Retina (tissue), 1 donor: ENCODE measurements at regions not wholly inside any gene's neighbourhood (a gene's known extent, or its start where the extent isn't known, plus 50 kb on each side); places are given as distances from the start of the nearest gene placed in this dataset.

Experiments used
- DNase-seq: peaks from one replicate; pipeline ENCODE4 v3.0.0-alpha.2; 2016

- DNase-seq, result no peak
These were observed 75.5 kb upstream of the TLR3 start for GRCh38 chr4:185993328-185993973.

GRCh38 chr4:185994750-185995149 is 74.2 kb upstream of the TLR3 start:
- DNase-seq, result no peak

- DNase-seq, result no peak
These were observed 73.3 kb upstream of the TLR3 start for GRCh38 chr4:185995665-185996064.

GRCh38 chr4:185997296-185997695 is 71.7 kb upstream of the TLR3 start:
- no peak for DNase-seq

- no peak for DNase-seq
These were observed 70.2 kb upstream of the TLR3 start for GRCh38 chr4:185998791-185999190.

- DNase-seq, result no peak
These were observed 69.7 kb upstream of the TLR3 start for GRCh38 chr4:185999207-185999606.

GRCh38 chr4:186002853-186003252 is 66.1 kb upstream of the TLR3 start:
- DNase-seq, result peak; percentile 45

GRCh38 chr4:186003746-186004145 is 65.2 kb upstream of the TLR3 start:
- DNase-seq, result no peak

- no peak for DNase-seq
These were observed 60.9 kb upstream of the TLR3 start for GRCh38 chr4:186008057-186008456.

- DNase-seq, result no peak
These were observed 59.0 kb upstream of the TLR3 start for GRCh38 chr4:186009976-186010375.

- no peak for DNase-seq
These were observed 58.1 kb upstream of the TLR3 start for GRCh38 chr4:186010821-186011220.

GRCh38 chr4:186012071-186012470 is 56.9 kb upstream of the TLR3 start:
- DNase-seq, result no peak

GRCh38 chr4:186013419-186014186 is 55.4 kb upstream of the TLR3 start:
- no peak for DNase-seq

GRCh38 chr4:186015212-186015817 is 53.6 kb upstream of the TLR3 start:
- DNase-seq, result no peak

- DNase-seq, result no peak
These were observed 52.2 kb upstream of the TLR3 start for GRCh38 chr4:186016796-186017195.

- DNase-seq, result no peak
These were observed 51.2 kb upstream of the TLR3 start for GRCh38 chr4:186017801-186018200.

GRCh38 chr4:186018261-186018660 is 50.7 kb upstream of the TLR3 start:
- DNase-seq, result no peak

GRCh38 chr4:186018784-186019183 is 50.2 kb upstream of the TLR3 start:
- DNase-seq, result no peak
